ENCODE measurements at regions not wholly inside any gene's neighbourhood (a gene's known extent, or its start where the extent isn't known, plus 50 kb on each side); places are given as distances from the start of the nearest gene placed in this dataset.
"Not testable (repeated sequence)": the region's sequence is repeated elsewhere in the genome, so short reads cannot be mapped to it uniquely, and the experiment has no call there.

DNA sequence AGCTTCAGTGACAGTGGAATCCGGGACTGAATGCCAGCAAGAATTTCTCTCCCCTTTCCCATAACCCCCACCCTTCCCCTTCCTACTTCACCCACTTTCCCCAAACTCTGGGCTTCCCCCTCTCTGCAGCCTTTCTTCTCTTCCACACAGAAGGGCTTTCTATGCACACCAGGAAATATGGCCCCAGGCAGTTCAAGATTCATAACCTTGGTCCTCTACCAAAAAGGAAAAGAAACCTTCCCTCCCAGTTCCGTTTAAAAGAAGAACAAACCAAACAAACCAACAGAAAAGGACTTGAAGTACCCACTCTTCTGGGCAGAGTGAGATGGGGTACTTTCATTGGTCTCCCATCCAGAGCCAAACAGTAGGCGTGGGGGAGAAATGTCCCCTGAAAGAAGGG, 68.8 kb upstream of the ABHD2 start:
- intact Hi-C loops (cut with DNase I): loop anchor here (5.0 kb wide), 1 partner anchor 112 kb away; no protein-coding TSS in a partner anchor
- no peak for ATAC-seq (ENCODE audit: poor library complexity)

GRCh38 chr15:89021224-89021623, 67.0 kb upstream of the ABHD2 start:
- intact Hi-C loops (cut with DNase I): no loop called here
- ATAC-seq (ENCODE audit: poor library complexity): no peak
- no peak for DNase-seq

More for the DNA sequence above, 68.8 kb upstream of the ABHD2 start:
- no peak for DNase-seq

DNA sequence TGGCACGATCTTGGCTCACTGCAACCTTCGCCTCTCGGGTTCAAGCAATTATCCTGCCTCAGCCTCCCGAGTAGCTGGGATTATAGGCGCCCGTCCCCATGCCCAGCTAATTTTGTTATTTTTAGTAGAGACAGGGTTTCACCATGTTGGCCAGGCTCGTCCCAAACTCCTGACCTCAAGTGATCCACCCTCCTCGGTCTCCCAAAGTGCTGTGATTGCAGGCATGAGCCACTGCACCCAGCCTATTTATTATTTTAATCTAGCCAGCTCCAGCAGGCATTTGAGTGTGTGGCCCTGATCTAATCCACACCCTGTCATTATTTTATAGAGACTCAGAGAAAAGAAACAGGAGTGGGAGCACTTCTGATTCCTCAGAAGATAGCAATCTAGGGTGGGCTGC, 66.4 kb upstream of the ABHD2 start:
- intact Hi-C loops (cut with DNase I); DNase-seq; ATAC-seq (ENCODE audit: poor library complexity): not testable (repeated sequence)

GRCh38 chr15:89023311-89023961, 64.8 kb upstream of the ABHD2 start:
- intact Hi-C loops (cut with DNase I): no loop called here
- DNase-seq: no peak

DNA sequence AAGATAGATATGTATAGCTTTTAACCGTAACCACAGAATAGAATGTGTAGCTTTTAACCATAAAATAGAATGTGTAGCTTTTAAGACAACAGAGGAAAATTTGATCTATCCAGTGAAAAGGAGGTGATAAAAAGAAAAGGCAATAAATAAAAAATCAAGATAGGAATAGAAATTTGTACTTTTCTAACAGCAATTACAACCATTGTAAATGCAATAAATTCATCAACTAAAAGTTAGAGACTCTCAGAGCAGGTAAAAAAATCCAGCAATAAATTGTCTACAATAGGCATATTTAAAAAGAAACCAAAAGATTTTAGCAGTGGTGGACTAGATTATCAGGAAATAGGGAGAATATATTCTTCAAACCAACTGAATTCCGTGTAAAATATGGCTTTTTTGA, 63.8 kb upstream of the ABHD2 start:
- intact Hi-C loops (cut with DNase I): no loop called here
- no peak for ATAC-seq (ENCODE audit: poor library complexity)
- no peak for DNase-seq

More at GRCh38 chr15:89023311-89023961, 64.8 kb upstream of the ABHD2 start:
- no peak for ATAC-seq (ENCODE audit: poor library complexity)

- ATAC-seq (ENCODE audit: poor library complexity): no peak
- no peak for DNase-seq
- intact Hi-C loops (cut with DNase I): no loop called here
Observed at GRCh38 chr15:89026167-89026566, 62.1 kb upstream of the ABHD2 start.

- intact Hi-C loops (cut with DNase I): no loop called here
- ATAC-seq (ENCODE audit: poor library complexity) (no peak), DNase-seq (no peak)
Observed at GRCh38 chr15:89028036-89028435, 60.2 kb upstream of the ABHD2 start.

- ATAC-seq (ENCODE audit: poor library complexity) (no peak), DNase-seq (no peak)
- intact Hi-C loops (cut with DNase I): no loop called here
Observed at GRCh38 chr15:89030311-89030710, 57.9 kb upstream of the ABHD2 start.

DNA sequence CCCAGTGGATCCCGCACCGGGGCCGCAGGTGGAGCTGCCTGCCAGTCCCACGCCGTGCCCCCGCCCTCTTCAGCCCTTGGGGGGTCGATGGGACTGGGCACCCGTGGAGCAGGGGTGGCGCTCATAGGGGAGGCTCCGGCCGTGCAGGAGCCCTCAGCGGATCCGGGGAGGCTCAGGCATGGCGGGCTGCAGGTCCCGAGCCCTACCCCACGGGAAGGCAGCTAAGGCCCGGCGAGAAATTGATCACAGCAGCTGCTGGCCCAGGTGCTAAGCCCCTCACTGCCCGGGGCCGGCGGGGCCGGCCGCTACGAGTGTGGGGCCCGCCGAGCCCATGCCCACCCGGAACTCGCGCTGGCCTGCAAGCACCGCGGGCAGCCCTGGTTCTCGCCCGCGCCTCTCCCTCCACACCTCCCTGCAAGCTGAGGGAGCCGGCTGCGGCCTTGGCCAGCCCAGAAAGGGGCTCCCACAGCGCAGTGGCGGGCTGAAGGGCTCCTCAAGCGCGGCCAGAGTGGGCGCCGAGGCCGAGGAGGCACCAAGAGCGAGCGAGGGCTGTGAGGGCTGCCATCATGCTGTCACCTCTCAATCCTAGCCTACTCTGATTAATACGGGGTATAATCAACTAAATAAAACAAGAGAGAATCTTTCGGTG, 56.5 kb upstream of the ABHD2 start:
- intact Hi-C loops (cut with DNase I); DNase-seq; ATAC-seq (ENCODE audit: poor library complexity): not testable (repeated sequence)

- DNase-seq (no peak), ATAC-seq (ENCODE audit: poor library complexity) (no peak)
- intact Hi-C loops (cut with DNase I): no loop called here
Observed at GRCh38 chr15:89034305-89034704, 54.0 kb upstream of the ABHD2 start.

- no peak for DNase-seq
- intact Hi-C loops (cut with DNase I): no loop called here
- ATAC-seq (ENCODE audit: poor library complexity): no peak
Observed at GRCh38 chr15:89035150-89035549, 53.1 kb upstream of the ABHD2 start.

DNA sequence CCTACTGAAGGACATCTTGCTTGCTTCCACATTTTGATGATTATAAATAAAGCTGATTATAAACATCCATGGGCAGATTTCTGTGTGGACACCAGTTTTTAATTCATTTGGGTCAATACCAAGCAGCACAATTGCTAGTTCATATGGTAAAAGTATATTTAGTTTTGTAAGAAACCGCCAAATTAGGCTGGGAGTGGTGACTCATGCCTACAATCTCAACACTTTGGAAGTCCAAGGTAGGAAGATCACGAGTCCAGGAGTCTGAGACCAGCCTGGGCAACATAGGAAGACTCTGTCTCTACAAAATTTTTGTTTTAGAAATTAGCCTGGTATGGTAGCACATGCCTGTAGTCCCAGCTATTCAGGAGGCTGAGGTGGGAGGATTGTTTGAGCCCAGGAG, 52.6 kb upstream of the ABHD2 start:
- ATAC-seq (ENCODE audit: poor library complexity): no peak
- DNase-seq: no peak
- intact Hi-C loops (cut with DNase I): no loop called here

DNA sequence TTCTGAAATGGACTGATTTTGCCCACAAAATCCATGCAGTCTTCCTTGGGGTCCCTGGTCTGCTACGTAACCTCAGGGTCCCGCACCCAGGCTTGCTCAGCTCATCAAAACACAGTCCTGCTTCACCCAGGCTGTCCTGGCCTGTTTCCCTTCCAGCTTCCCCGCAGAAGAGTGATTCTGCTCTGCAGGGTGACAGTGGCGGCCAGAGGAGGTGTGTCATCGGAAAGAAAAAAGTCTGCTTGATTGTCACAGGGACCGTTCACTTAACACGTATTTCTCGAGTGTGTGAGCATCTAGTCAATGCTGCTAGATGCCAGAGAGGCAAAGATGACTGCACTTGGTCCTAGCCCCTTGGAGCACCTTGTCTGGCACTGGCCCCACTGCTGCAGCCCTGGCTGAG, 50.1 kb upstream of the ABHD2 start:
- intact Hi-C loops (cut with DNase I): no loop called here
- no peak for ATAC-seq (ENCODE audit: poor library complexity)

More for the DNA sequence above, 50.1 kb upstream of the ABHD2 start:
- no peak for DNase-seq

All from Right ventricle myocardium superior (tissue), 1 donor.